UCSD-AML1 (cell line): ENCODE measurements at regions not wholly inside any gene's neighbourhood (a gene's known extent, or its start where the extent isn't known, plus 50 kb on each side); places are given as distances from the start of the nearest gene placed in this dataset.
A peak's percentile ranks its signal among the peaks of the same experiment; 100 is the strongest.

ENCODE experiments used
- DNase-seq: peaks from one replicate; lab custom pipeline; 2025; ENCODE audit not compliant: unreplicated experiment; lab: John Stamatoyannopoulos, UW

GRCh38 chr6:51513891-51514747 lies 573.3 kb downstream of the PKHD1 start:
- DNase-seq = no peak

GRCh38 chr6:51514748-51515402 lies 572.5 kb downstream of the PKHD1 start:
- DNase-seq = no peak

DNA sequence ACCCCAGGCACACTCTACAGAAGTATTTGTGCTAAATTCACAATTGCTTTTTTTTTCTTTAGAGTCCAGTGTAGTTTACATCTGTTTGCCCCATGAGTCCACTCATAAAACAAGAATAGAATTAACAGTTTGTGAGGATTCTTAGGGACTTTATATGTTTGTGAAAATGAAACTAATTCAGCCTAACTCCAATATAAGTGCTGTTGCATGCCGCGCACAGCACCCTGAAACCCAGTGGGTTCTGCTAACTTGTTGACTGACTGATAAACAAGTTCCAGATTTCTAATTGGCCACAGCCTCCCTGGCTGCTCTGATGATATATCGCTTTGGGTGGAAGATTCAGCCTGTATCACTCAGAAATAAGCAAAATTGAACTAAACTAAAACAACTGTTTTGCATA lies 561.4 kb downstream of the PKHD1 start:
- no peak for DNase-seq

DNA sequence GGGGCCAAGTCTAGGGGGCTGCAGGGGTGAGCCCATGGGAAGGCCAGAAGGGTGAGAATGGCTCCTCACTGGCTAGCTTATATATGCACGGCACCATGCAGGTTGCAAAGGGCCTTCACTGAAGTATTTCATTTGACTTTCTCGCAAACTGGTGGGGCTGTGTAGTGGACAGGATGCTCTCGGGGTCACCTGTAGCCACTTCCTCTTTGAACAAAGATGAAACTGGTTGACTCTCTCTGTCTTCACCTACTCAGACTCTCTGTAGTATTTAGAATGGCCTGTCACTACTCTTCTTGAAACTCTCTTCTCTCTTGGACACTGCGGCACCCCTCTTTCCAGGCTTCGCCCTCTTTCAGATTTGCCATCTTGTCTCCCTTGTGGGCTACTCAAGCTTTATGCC lies 560.5 kb downstream of the PKHD1 start:
- no peak for DNase-seq

GRCh38 chr6:51528556-51528955 lies 558.9 kb downstream of the PKHD1 start:
- no peak for DNase-seq

GRCh38 chr6:51529240-51529639 lies 558.2 kb downstream of the PKHD1 start:
- DNase-seq = no peak

- DNase-seq = peak; percentile 7
Observed at GRCh38 chr6:51531623-51532022, 555.8 kb downstream of the PKHD1 start.

DNA sequence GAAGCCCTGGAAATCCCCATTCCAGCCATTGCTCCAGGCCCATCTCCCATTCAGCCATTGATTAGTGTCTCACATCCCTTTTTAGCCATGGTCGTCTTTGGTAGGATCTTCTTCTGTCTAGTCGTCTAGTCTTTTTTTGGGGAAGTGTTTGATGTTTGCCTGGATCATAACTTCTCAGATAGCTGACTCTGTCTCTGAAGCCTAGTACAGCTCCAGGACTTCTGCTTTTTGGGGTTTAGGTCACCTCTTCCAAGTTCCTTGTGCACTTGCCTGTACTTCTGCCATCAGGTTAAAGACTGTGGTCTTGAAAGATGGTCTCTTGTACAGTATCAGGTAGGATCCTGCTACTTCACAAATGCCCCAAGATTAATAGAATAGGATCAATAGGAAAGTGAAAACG lies 553.5 kb downstream of the PKHD1 start:
- DNase-seq = no peak

DNA sequence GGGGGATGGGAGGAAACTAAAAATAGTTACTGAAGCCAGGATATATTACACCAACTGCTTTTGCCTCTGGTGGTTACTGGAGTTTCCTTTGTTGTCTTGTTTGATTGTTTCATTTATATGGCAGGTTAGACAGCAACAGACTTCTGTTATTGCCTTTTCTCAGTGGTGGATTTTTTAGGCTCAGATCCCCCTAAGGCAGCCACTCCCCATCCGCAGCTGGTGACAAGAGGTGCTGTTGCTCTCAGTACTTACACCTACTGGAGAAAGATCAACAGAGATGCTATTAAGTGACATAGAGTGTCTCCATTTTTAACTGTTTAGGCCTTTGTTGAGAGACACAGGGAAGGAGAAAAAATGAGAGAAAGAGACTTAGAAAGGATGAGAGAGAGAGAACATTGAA lies 552.1 kb downstream of the PKHD1 start:
- DNase-seq = no peak

DNA sequence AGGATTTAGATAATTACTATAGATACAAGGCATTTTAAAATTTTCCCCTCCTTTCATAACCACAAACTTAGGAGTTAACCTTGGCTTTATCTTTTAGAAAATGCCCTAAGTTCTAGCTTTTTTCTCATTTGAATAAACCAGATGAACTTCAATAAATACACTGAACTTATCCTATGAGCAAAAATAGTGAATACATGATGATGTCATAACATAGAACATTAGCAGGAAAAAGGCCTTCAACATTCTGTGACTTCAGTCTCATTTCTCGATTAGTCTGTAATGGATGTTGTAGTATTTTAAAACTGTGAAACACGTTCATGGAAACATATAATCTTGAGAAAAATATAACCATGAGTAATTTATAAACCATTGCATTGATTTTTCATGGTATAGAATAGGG lies 550.7 kb downstream of the PKHD1 start:
- no peak for DNase-seq

DNA sequence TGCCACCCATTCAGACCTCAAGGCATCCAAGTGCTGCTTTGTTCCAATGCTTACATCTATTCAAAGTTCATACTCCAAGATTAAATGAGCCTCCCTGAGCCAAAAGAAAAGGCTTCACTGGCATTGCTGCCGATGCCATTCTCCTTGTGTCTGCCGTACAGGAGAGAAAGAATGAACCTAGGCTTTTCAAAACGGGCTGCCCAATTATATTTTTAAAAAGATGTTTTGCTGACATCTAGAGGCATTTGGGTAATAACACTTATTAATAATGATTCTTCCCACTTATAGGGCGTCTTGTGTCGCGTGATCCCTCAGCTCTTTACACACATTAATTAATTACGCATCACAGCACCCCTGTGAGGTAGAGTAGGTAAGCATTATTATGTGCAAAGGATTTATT lies 545.6 kb downstream of the PKHD1 start:
- DNase-seq = no peak

GRCh38 chr6:51542475-51542874 lies 544.9 kb downstream of the PKHD1 start:
- no peak for DNase-seq

GRCh38 chr6:51550243-51550642 lies 537.2 kb downstream of the PKHD1 start:
- DNase-seq = no peak

DNA sequence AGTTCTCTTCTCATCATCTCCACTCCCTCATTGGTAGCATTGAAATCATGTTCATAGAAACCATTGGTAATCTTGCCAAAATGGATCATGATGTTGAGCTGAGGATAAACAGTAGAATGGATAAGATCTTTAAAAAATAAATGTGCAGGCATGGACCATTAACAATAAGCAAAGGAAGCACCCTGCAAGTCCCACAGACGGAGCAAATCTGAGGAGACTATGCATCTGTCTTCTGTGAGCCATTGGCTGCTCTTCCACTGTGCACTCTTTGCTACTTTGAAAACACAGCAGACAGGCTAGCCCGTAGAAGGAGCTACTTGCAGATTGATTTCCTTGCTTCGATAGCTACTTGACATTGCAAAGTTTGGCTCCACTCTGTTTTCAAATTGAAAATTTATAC lies 535.0 kb downstream of the PKHD1 start:
- DNase-seq = no peak

DNA sequence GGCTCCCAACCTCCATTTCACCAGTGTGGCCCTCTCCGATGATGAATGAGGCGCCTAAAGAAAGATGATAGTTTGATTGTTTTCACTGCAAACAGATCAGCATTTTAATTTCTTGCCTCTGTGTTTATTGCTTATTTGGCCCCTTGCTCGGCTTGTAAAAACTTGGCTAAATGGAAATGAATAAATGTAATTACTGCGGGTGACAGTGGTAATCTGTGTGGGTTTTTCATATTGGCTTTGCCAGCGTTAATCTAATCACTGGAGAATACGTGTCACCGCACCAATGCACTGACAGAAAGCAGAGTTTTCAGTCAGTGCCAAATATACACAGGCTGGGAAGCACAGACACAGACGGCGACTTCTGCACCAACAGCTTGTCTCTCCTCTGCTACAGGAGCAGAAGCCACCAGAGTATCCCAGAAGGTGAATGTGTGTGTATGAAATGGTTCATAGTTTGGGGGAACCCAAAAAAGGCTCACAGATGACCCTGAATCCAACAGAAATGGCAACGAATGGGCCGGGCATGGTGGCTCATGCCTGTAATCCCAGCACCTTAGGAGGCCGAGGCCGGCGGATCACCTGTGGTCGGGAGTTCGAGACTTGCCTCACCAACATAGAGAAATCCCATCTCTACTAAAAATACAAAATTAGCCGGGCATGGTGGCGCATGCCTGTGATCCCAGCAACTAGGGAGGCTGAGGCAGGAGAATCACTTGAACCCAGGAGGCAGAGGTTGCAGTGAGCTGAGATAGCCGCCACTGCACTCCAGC lies 534.0 kb downstream of the PKHD1 start:
- no peak for DNase-seq

DNA sequence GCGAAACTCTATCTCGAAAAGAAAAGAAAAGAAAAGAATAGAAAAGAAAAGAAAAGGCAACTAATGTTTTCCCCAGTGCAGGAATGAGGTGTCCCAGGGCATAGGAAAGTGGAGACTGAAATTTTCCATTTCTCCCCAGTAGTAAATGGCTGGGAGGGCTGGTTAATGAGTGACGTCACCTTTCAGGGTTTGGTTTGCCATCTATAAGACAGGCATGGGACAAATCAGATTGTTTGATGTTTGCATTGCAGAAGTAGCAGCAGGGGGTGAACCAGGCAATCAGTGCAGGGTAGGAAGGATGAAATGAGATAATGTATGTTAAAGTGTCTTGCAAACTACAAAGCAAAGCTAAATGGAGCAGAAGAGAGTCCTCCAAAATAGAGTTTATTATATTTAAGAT lies 533.4 kb downstream of the PKHD1 start:
- no peak for DNase-seq

DNA sequence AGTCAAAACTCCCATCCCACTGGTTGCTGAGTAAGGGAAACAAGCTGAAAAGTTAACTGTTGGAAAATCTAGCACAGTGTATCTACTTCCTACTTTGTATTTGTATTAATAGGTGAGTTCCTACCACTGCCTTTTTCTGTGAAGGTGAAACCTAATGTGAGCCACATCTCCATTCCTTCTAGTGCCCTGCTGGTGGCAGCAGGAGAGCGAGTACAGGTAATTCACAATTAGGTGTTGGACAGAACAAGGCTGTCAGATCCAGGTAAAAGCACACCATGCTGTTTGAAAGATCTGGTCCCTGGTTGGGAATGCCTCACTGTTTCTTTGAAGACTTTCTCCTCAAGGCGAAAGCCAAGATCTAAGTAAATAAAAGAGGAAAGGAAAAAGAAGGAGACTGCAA lies 528.4 kb downstream of the PKHD1 start:
- DNase-seq = no peak

GRCh38 chr6:51562198-51562597 lies 525.2 kb downstream of the PKHD1 start:
- no peak for DNase-seq
